Astrocyte (in vitro differentiated cells and primary cell): ENCODE measurements at regions not wholly inside any gene's neighbourhood (a gene's known extent, or its start where the extent isn't known, plus 50 kb on each side); places are given as distances from the start of the nearest gene placed in this dataset.

Source experiments
- DNase-seq: peaks from one replicate; pipeline ENCODE4 v3.0.0-alpha.2; 2010; ENCODE audit warnings: low read depth
- FAIRE-seq: peaks from 2 replicates; lab custom pipeline; 2011; peaks lifted over from hg19 to GRCh38; lab: Jason Lieb, UNC
- H2AFZ ChIP-seq: 2 replicates; pipeline ENCODE4 v1.6.0; 2012; ENCODE audit warnings: low read depth, low read length, inconsistent platforms
- H3K27ac ChIP-seq: 2 replicates; pipeline ENCODE4 v1.5.1; 2011; ENCODE audit warnings: low read depth, low read length, inconsistent platforms
- H3K27me3 ChIP-seq: 2 replicates; pipeline ENCODE4 v1.6.0; 2011; ENCODE audit warnings: low read length, inconsistent platforms; ENCODE audit not compliant: insufficient read depth
- H3K36me3 ChIP-seq: 2 replicates; pipeline ENCODE4 v1.5.1; 2011; ENCODE audit warnings: low read length, inconsistent platforms; ENCODE audit not compliant: insufficient read depth
- H3K4me1 ChIP-seq: 2 replicates; pipeline ENCODE4 v1.5.1; 2011; ENCODE audit warnings: low read length, inconsistent platforms; ENCODE audit not compliant: insufficient read depth
- H3K4me2 ChIP-seq: 2 replicates; pipeline ENCODE4 v1.6.0; 2012; ENCODE audit warnings: low read length, inconsistent platforms
- H3K4me3 ChIP-seq: 2 replicates; pipeline ENCODE4 v1.5.1; 2011; ENCODE audit warnings: low read depth, mild to moderate bottlenecking, low read length, inconsistent platforms; ENCODE audit not compliant: insufficient read depth
- H3K79me2 ChIP-seq: 2 replicates; pipeline ENCODE4 v1.6.0; 2012; ENCODE audit warnings: mild to moderate bottlenecking, low read length, inconsistent platforms; ENCODE audit not compliant: insufficient read depth
- H3K9ac ChIP-seq: 2 replicates; pipeline ENCODE4 v1.6.0; 2012; ENCODE audit warnings: mild to moderate bottlenecking, low read length, inconsistent platforms
- H3K9me3 ChIP-seq: 2 replicates; pipeline ENCODE4 v1.5.1; 2012; ENCODE audit warnings: low read depth, mild to moderate bottlenecking, low read length, inconsistent platforms; ENCODE audit not compliant: insufficient read depth
- H4K20me1 ChIP-seq: 2 replicates; pipeline ENCODE4 v1.6.0; 2012; ENCODE audit warnings: low read length, inconsistent platforms; ENCODE audit not compliant: insufficient read depth
- H3K27ac Mint-ChIP-seq: one replicate; pipeline ENCODE4 v1.8.0; 2021; ENCODE audit warnings: mild to moderate bottlenecking, mixed read lengths; ENCODE audit not compliant: unreplicated experiment
- H3K27me3 Mint-ChIP-seq: one replicate; pipeline ENCODE4 v1.8.0; 2021; ENCODE audit warnings: low read depth, mixed read lengths; ENCODE audit not compliant: unreplicated experiment
- H3K36me3 Mint-ChIP-seq: one replicate; pipeline ENCODE4 v1.8.0; 2021; ENCODE audit warnings: low read depth, mixed read lengths; ENCODE audit not compliant: unreplicated experiment
- H3K4me1 Mint-ChIP-seq: one replicate; pipeline ENCODE4 v1.8.0; 2021; ENCODE audit warnings: low read depth, mixed read lengths; ENCODE audit not compliant: unreplicated experiment
- H3K4me3 Mint-ChIP-seq: one replicate; pipeline ENCODE4 v1.8.0; 2021; ENCODE audit warnings: mild to moderate bottlenecking, moderate library complexity, mixed read lengths; ENCODE audit not compliant: unreplicated experiment
- H3K9me3 Mint-ChIP-seq: one replicate; pipeline ENCODE4 v1.8.0; 2021; ENCODE audit warnings: mild to moderate bottlenecking, mixed read lengths; ENCODE audit not compliant: unreplicated experiment
- CTCF ChIP-seq: IDR thresholded peaks from 2 replicates; pipeline ENCODE4 v1.5.1; 2011; ENCODE audit warnings: low read depth, mild to moderate bottlenecking, inconsistent platforms, low read length, moderate library complexity; ENCODE audit not compliant: insufficient read depth
- EZH2 ChIP-seq: IDR thresholded peaks from 2 replicates; pipeline ENCODE4 v1.6.1; 2012; ENCODE audit warnings: mild to moderate bottlenecking, low read length, inconsistent platforms; ENCODE audit not compliant: insufficient read depth

- Histone ChIP-seq H3K9ac (no peak overlapping the region), H3K4me1 (no peaks in the 10 kb centered on the region), H3K79me2 (no peaks in the 10 kb centered on the region), H3K9me3 (peaks cover 10% of the 10 kb centered on the region), H3K27me3 (no peaks in the 10 kb centered on the region), H4K20me1 (no peaks in the 10 kb centered on the region), H3K27ac (no peak overlapping the region), H3K4me3 (no peak overlapping the region), H3K4me2 (no peak overlapping the region), H2AFZ (no peak overlapping the region), H3K36me3 (no peaks in the 10 kb centered on the region)
- Mint-ChIP-seq H3K4me1 (no peaks in the 10 kb centered on the region), H3K9me3 (peaks cover 11% of the 10 kb centered on the region), H3K27me3 (no peaks in the 10 kb centered on the region), H3K36me3 (no peaks in the 10 kb centered on the region), H3K27ac (no peak overlapping the region), H3K4me3 (no peak overlapping the region)
- no peak for DNase-seq
- FAIRE-seq: no peak
- TF ChIP-seq EZH2: no peak
- no peak for TF ChIP-seq CTCF
Measured at GRCh38 chr14:29290441-29290840, 523.9 kb downstream of the FOXG1 start.

- Histone ChIP-seq H3K4me3 (no peak overlapping the region), H2AFZ (no peak overlapping the region), H3K27ac (no peak overlapping the region), H3K4me1 (no peaks in the 10 kb centered on the region), H3K27me3 (no peaks in the 10 kb centered on the region), H4K20me1 (no peaks in the 10 kb centered on the region), H3K9ac (no peak overlapping the region), H3K79me2 (no peaks in the 10 kb centered on the region), H3K36me3 (no peaks in the 10 kb centered on the region), H3K4me2 (no peak overlapping the region), H3K9me3 (peaks cover 7% of the 10 kb centered on the region)
- H3K27ac Mint-ChIP-seq: no peak overlapping the region
- no peaks in the 10 kb centered on the region for H3K36me3 Mint-ChIP-seq
- H3K4me1 Mint-ChIP-seq: no peaks in the 10 kb centered on the region
- DNase-seq (no peak), FAIRE-seq (no peak)
- H3K9me3 Mint-ChIP-seq: peaks cover 1% of the 10 kb centered on the region
- no peak for TF ChIP-seq CTCF
- no peak for TF ChIP-seq EZH2
- H3K27me3 Mint-ChIP-seq: no peaks in the 10 kb centered on the region
- H3K4me3 Mint-ChIP-seq: no peak overlapping the region
Measured at GRCh38 chr14:29299372-29299771, 532.8 kb downstream of the FOXG1 start.

- Histone ChIP-seq H2AFZ (no peak overlapping the region), H3K79me2 (no peaks in the 10 kb centered on the region), H3K36me3 (no peaks in the 10 kb centered on the region), H3K27ac (no peak overlapping the region), H4K20me1 (no peaks in the 10 kb centered on the region), H3K9me3 (no peaks in the 10 kb centered on the region), H3K4me2 (no peak overlapping the region), H3K4me1 (no peaks in the 10 kb centered on the region), H3K27me3 (no peaks in the 10 kb centered on the region), H3K4me3 (no peak overlapping the region), H3K9ac (no peak overlapping the region)
- H3K9me3 Mint-ChIP-seq: no peaks in the 10 kb centered on the region
- no peak overlapping the region for H3K4me3 Mint-ChIP-seq
- no peaks in the 10 kb centered on the region for H3K27me3 Mint-ChIP-seq
- H3K4me1 Mint-ChIP-seq: no peaks in the 10 kb centered on the region
- no peak for TF ChIP-seq CTCF
- no peak for TF ChIP-seq EZH2
- no peak overlapping the region for H3K27ac Mint-ChIP-seq
- FAIRE-seq: no peak
- no peaks in the 10 kb centered on the region for H3K36me3 Mint-ChIP-seq
- no peak for DNase-seq
Measured at GRCh38 chr14:29301571-29301970, 535.0 kb downstream of the FOXG1 start.
